ENCODE measurements at regions not wholly inside any gene's neighbourhood (a gene's known extent, or its start where the extent isn't known, plus 50 kb on each side); places are given as distances from the start of the nearest gene placed in this dataset.
"Not testable (repeated sequence)": the region's sequence is repeated elsewhere in the genome, so short reads cannot be mapped to it uniquely, and the experiment has no call there.

DNA sequence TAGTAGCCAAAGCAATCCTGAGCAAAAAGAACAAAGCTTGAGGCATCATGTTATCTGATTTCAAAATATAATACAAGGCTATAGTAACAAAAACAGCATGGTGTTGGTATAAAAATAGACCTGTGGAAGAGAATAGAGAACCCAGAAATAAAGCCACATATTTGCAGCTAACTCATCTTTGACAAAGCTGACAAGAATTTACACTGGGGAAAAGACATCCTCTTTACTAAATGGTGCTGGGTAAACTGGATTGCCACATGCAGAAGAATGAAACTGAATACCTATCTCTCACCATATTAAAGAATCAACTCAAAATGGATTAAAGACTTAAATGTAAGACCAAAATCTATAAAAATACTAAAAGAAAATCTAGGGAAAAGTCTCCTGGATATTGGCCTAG is 59.5 kb upstream of the CD55 start:
- Histone ChIP-seq H3K4me3 (ENCODE audit: insufficient read depth, low read length) (no peak overlapping the region), H3K36me3 (ENCODE audit: insufficient read depth, low read length) (no peaks in the 10 kb centered on the region), H3K4me1 (ENCODE audit: insufficient read depth, low read length) (no peaks in the 10 kb centered on the region), H2AFZ (ENCODE audit: low read length) (no peak overlapping the region), H3K79me2 (ENCODE audit: insufficient read depth, low read length) (no peaks in the 10 kb centered on the region), H3K27ac (ENCODE audit: low read depth, low read length) (no peak overlapping the region), H3K4me2 (ENCODE audit: insufficient read depth, low read length) (no peak overlapping the region), H3K27me3 (ENCODE audit: insufficient read depth, low read length) (no peaks in the 10 kb centered on the region), H4K20me1 (ENCODE audit: insufficient read depth, low read length) (no peaks in the 10 kb centered on the region), H3K9me3 (ENCODE audit: low read depth, low read length) (no peaks in the 10 kb centered on the region)
- no peak for DNase-seq (ENCODE audit: insufficient read length, low spot score, missing footprints)
- TF ChIP-seq, protein P1, sequence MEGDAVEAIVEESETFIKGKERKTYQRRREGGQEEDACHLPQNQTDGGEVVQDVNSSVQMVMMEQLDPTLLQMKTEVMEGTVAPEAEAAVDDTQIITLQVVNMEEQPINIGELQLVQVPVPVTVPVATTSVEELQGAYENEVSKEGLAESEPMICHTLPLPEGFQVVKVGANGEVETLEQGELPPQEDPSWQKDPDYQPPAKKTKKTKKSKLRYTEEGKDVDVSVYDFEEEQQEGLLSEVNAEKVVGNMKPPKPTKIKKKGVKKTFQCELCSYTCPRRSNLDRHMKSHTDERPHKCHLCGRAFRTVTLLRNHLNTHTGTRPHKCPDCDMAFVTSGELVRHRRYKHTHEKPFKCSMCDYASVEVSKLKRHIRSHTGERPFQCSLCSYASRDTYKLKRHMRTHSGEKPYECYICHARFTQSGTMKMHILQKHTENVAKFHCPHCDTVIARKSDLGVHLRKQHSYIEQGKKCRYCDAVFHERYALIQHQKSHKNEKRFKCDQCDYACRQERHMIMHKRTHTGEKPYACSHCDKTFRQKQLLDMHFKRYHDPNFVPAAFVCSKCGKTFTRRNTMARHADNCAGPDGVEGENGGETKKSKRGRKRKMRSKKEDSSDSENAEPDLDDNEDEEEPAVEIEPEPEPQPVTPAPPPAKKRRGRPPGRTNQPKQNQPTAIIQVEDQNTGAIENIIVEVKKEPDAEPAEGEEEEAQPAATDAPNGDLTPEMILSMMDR (IDR thresholded peaks at IDR 0.05; ENCODE audit: extremely low read depth, low read depth, low read length): no peak

DNA sequence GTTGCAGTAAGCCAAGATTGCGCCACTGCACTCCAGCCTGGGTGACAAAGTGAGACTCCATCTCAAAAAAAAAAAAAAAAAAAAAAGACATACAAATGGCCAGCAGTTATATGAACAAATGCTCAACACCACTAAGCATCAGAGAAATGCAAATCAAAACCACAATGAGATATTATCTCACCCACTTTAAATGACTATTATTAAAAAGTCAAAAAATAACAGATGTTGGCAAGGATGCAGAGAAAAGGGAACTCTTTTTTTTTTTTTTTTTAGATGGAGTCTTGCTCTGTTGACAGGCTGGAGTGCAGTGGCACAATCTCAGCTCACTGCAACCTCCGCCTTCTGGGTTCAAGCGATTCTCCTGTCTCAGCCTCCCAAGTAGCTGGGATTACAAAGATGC is 58.6 kb upstream of the CD55 start:
- not testable (repeated sequence) for H3K27me3 ChIP-seq (ENCODE audit: insufficient read depth, low read length); H3K4me3 ChIP-seq (ENCODE audit: insufficient read depth, low read length); H3K79me2 ChIP-seq (ENCODE audit: insufficient read depth, low read length); H4K20me1 ChIP-seq (ENCODE audit: insufficient read depth, low read length); H3K4me1 ChIP-seq (ENCODE audit: insufficient read depth, low read length); H2AFZ ChIP-seq (ENCODE audit: low read length); H3K36me3 ChIP-seq (ENCODE audit: insufficient read depth, low read length); H3K27ac ChIP-seq (ENCODE audit: low read depth, low read length); H3K4me2 ChIP-seq (ENCODE audit: insufficient read depth, low read length); H3K9me3 ChIP-seq (ENCODE audit: low read depth, low read length); DNase-seq (ENCODE audit: insufficient read length, low spot score, missing footprints)

DNA sequence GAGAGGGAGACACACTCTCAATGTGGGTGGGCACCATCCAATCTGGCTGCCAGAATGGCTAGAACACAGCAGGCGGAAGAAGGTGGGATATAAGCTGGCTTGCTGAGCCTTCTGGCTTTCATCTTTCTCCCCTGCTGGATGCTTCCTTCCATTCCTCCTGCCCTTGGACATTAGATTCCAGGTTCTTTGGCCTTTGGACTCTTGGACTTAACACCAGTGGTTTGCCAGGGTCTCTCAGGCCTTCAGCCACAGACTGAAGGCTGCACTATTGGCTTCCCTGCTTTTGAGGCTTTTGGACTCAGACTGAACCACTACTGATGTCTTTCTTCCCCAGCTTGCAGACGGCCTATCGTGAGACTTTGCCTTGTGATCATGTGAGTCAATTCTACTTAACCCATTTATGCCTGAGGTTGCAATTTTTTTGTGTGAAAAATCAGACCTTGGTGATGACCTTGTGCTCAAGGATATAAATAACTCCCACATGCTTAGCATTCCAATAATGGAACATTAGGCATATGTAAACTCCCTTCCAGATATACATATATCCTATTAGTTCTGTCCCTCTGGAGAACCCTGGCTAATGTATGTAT is 56.7 kb upstream of the CD55 start:
- no peaks in the 10 kb centered on the region for H3K4me1 ChIP-seq (ENCODE audit: insufficient read depth, low read length)
- H2AFZ ChIP-seq (ENCODE audit: low read length): no peak overlapping the region
- H3K4me3 ChIP-seq (ENCODE audit: insufficient read depth, low read length): no peak overlapping the region
- H3K27ac ChIP-seq (ENCODE audit: low read depth, low read length): no peak overlapping the region
- DNase-seq (ENCODE audit: insufficient read length, low spot score, missing footprints): no peak
- H3K27me3 ChIP-seq (ENCODE audit: insufficient read depth, low read length): no peaks in the 10 kb centered on the region
- H3K9me3 ChIP-seq (ENCODE audit: low read depth, low read length): no peaks in the 10 kb centered on the region
- H3K4me2 ChIP-seq (ENCODE audit: insufficient read depth, low read length): no peak overlapping the region
- H4K20me1 ChIP-seq (ENCODE audit: insufficient read depth, low read length): no peaks in the 10 kb centered on the region
- TF ChIP-seq, protein P1 (IDR thresholded peaks at IDR 0.05; ENCODE audit: extremely low read depth, low read depth, low read length): no peak
- H3K79me2 ChIP-seq (ENCODE audit: insufficient read depth, low read length): no peaks in the 10 kb centered on the region
- H3K36me3 ChIP-seq (ENCODE audit: insufficient read depth, low read length): no peaks in the 10 kb centered on the region

DNA sequence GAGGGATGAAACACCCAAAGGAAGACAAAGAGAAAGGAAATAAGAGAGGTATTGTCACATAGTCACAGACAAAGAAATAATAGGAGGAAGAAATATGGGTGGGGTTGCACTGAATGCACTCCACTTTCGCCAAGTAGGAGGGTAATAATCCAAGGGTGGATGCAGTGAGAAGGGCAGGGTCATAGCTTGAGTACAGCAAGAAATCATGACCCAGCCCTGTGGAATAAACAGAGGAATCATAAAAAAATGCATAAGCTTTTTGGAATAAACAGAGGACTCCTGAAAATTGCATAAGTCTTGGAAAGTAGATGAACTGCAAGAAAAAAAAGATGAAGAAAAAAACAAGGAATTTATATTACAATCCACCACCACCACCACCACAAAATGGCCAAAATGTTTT is 53.1 kb upstream of the CD55 start:
- DNase-seq (ENCODE audit: insufficient read length, low spot score, missing footprints): no peak

More for the DNA sequence above, 53.1 kb upstream of the CD55 start:
- Histone ChIP-seq H3K36me3 (ENCODE audit: insufficient read depth, low read length) (no peaks in the 10 kb centered on the region), H3K79me2 (ENCODE audit: insufficient read depth, low read length) (no peaks in the 10 kb centered on the region), H3K4me1 (ENCODE audit: insufficient read depth, low read length) (no peaks in the 10 kb centered on the region), H2AFZ (ENCODE audit: low read length) (no peak overlapping the region), H3K27ac (ENCODE audit: low read depth, low read length) (no peak overlapping the region), H3K4me2 (ENCODE audit: insufficient read depth, low read length) (no peak overlapping the region), H3K4me3 (ENCODE audit: insufficient read depth, low read length) (no peak overlapping the region), H4K20me1 (ENCODE audit: insufficient read depth, low read length) (no peaks in the 10 kb centered on the region), H3K9me3 (ENCODE audit: low read depth, low read length) (no peaks in the 10 kb centered on the region), H3K27me3 (ENCODE audit: insufficient read depth, low read length) (no peaks in the 10 kb centered on the region)
- TF ChIP-seq, protein P1 (IDR thresholded peaks at IDR 0.05; ENCODE audit: extremely low read depth, low read depth, low read length): no peak

All from osteoblast (primary cell).